IPS-20b (cell line): ENCODE measurements at regions not wholly inside any gene's neighbourhood (a gene's known extent, or its start where the extent isn't known, plus 50 kb on each side); places are given as distances from the start of the nearest gene placed in this dataset.

Experiments
- H3K27ac ChIP-seq: one replicate; pipeline ENCODE4 v1.5.1; 2013; ENCODE audit warnings: low read length
- H3K27me3 ChIP-seq: 2 replicates; pipeline ENCODE4 v1.6.1; 2013; ENCODE audit warnings: mild to moderate bottlenecking, low read length, inconsistent platforms; ENCODE audit not compliant: insufficient read depth
- H3K36me3 ChIP-seq: 2 replicates; pipeline ENCODE4 v1.6.1; 2013; ENCODE audit warnings: low read depth, mild to moderate bottlenecking, inconsistent platforms, low read length, moderate library complexity; ENCODE audit not compliant: insufficient read depth
- H3K4me1 ChIP-seq: 2 replicates; pipeline ENCODE4 v1.6.1; 2013; ENCODE audit warnings: mild to moderate bottlenecking, control low read depth, inconsistent platforms, low read length, moderate library complexity; ENCODE audit not compliant: insufficient read depth
- H3K4me3 ChIP-seq: 2 replicates; pipeline ENCODE4 v1.5.1; 2013; ENCODE audit warnings: mild to moderate bottlenecking, low read length, inconsistent platforms
- H3K9ac ChIP-seq: 2 replicates; pipeline ENCODE4 v1.6.1; 2013; ENCODE audit warnings: low read depth, mild to moderate bottlenecking, inconsistent platforms, low read length, moderate library complexity
- H3K9me3 ChIP-seq: 2 replicates; pipeline ENCODE4 v1.6.1; 2013; ENCODE audit warnings: mild to moderate bottlenecking, low read depth, low read length, inconsistent platforms; ENCODE audit not compliant: insufficient read depth

GRCh38 chr5:174159327-174160114 lies 114.0 kb downstream of the NSG2 start:
- H3K9ac ChIP-seq, result no peak overlapping the region
- no peaks in the 10 kb centered on the region for H3K9me3 ChIP-seq
- no peak overlapping the region for H3K27ac ChIP-seq
- no peak overlapping the region for H3K4me3 ChIP-seq
- no peaks in the 10 kb centered on the region for H3K4me1 ChIP-seq
- no peaks in the 10 kb centered on the region for H3K36me3 ChIP-seq
- peaks cover 4% of the 10 kb centered on the region; the same call in 1 of the 2 replicates for H3K27me3 ChIP-seq

DNA sequence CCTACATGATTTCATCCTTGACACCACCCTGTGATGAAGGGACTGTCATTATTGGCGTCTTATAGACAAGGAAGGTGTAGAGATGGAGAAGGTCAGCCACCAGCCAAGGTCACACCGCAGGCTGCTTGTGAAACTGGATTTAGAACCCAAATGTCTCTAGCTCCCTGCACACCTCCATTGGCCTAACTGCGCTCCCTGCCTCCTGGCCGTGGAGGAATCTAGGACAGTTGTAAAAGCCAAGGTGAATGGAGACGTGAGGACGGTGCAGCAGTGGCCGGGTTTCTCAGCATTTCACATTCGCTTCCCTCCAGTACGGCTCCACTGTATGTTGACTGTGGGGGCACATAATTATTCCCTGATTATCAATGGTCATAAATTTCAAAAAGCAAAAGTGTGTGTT lies 119.9 kb downstream of the NSG2 start:
- H3K9ac ChIP-seq, result no peak overlapping the region
- H3K4me3 ChIP-seq, result no peak overlapping the region
- peaks cover 3% of the 10 kb centered on the region; the same call in 1 of the 2 replicates for H3K9me3 ChIP-seq
- H3K36me3 ChIP-seq, result no peaks in the 10 kb centered on the region
- no peaks in the 10 kb centered on the region for H3K4me1 ChIP-seq
- peaks cover 2% of the 10 kb centered on the region; the same call in 1 of the 2 replicates for H3K27me3 ChIP-seq
- no peak overlapping the region for H3K27ac ChIP-seq

DNA sequence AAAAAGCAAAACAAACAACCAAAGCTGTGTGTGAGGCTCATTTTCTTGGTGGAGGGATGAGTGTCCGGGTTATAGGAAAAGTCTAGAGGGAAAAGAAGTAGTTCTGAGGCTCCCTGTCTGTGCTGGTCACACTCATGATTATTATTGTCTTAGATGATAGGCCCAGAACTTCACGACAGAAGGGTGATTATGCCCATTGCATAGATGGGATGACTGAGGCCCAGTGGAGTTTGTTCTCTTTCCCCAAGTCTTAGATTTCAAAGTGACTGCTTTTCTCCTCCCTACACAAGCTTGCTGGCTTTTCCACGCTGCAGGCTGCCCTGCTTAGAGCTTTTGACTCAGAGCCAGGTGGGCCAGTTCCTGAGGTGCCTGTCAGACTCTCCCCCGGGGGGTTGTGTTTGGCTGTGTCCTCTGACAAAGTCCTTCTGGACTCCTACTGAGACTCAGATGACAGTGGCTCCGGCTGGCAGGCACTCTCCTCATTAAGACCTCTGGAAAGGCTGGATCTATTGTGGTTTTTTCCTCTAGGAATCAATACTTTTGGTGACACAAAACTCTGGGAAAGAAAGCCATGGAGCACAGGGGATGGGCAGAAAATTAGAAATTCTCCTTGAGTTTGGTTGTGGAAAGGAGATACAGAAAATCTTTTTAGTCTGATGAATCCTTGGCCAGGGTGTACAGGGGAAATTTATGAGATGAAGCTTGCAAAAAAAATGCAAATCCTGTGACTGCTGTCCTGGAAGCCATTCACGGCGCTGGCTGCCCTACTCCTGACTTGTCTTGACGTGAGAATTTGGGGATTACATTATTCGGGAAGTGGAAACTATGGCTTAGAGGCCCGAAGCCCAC lies 120.9 kb downstream of the NSG2 start:
- H3K4me3 ChIP-seq, result no peak overlapping the region
- H3K27ac ChIP-seq, result no peak overlapping the region
- H3K36me3 ChIP-seq, result no peaks in the 10 kb centered on the region
- peaks cover 3% of the 10 kb centered on the region; the same call in 1 of the 2 replicates for H3K9me3 ChIP-seq
- no peaks in the 10 kb centered on the region for H3K4me1 ChIP-seq
- no peak overlapping the region for H3K9ac ChIP-seq
- H3K27me3 ChIP-seq, result no peaks in the 10 kb centered on the region

GRCh38 chr5:174167080-174167910 lies 121.8 kb downstream of the NSG2 start:
- Histone ChIP-seq H3K27me3 (no peaks in the 10 kb centered on the region), H3K4me1 (peaks cover 3% of the 10 kb centered on the region; the same call in 1 of the 2 replicates), H3K9ac (no peak overlapping the region), H3K9me3 (peaks cover 3% of the 10 kb centered on the region; the same call in 1 of the 2 replicates), H3K27ac (no peak overlapping the region), H3K36me3 (no peaks in the 10 kb centered on the region), H3K4me3 (no peak overlapping the region)

- Histone ChIP-seq H3K36me3 (no peaks in the 10 kb centered on the region), H3K4me1 (peaks cover 3% of the 10 kb centered on the region; the same call in 1 of the 2 replicates), H3K9ac (no peak overlapping the region)
Measured at GRCh38 chr5:174172152-174172551, 126.6 kb downstream of the NSG2 start.

GRCh38 chr5:174172566-174172965 lies 127.1 kb downstream of the NSG2 start:
- no peaks in the 10 kb centered on the region for H3K27me3 ChIP-seq
- no peak overlapping the region for H3K4me3 ChIP-seq
- no peak overlapping the region for H3K9ac ChIP-seq
- H3K27ac ChIP-seq, result no peak overlapping the region
- H3K9me3 ChIP-seq, result peaks cover 3% of the 10 kb centered on the region; the same call in 1 of the 2 replicates
- peaks cover 3% of the 10 kb centered on the region; the same call in 1 of the 2 replicates for H3K4me1 ChIP-seq
- H3K36me3 ChIP-seq, result no peaks in the 10 kb centered on the region

More at GRCh38 chr5:174172152-174172551, 126.6 kb downstream of the NSG2 start:
- Histone ChIP-seq H3K27me3 (no peaks in the 10 kb centered on the region), H3K4me3 (no peak overlapping the region), H3K9me3 (peaks cover 3% of the 10 kb centered on the region; the same call in 1 of the 2 replicates), H3K27ac (no peak overlapping the region)

DNA sequence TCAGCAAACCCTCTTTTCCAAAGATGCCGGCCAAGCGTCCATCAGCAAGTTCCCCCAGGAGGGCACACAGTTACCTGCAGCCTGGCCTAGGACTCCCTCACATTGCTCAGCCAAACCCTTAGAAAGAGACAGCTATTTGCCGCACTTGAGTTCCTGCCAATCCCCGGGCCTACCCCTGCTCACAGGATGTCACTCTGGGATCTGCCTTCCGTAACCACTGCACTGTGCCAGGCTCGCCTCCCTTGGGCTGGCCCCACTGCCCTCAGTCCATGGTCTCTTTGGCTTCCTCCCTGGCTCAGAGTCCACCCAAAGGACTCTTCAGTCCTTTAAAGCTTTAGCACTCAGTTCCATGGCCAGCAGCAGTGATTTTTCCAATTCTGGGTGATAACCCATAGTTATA lies 128.3 kb downstream of the NSG2 start:
- peaks cover 3% of the 10 kb centered on the region; the same call in 1 of the 2 replicates for H3K9me3 ChIP-seq
- H3K4me1 ChIP-seq, result peaks cover 3% of the 10 kb centered on the region; the same call in 1 of the 2 replicates
- no peak overlapping the region for H3K27ac ChIP-seq
- no peak overlapping the region for H3K9ac ChIP-seq
- no peaks in the 10 kb centered on the region for H3K36me3 ChIP-seq
- H3K4me3 ChIP-seq, result no peak overlapping the region
- no peaks in the 10 kb centered on the region for H3K27me3 ChIP-seq

- Histone ChIP-seq H3K4me1 (peaks cover 8% of the 10 kb centered on the region), H3K9me3 (no peaks in the 10 kb centered on the region), H3K9ac (no peak overlapping the region), H3K36me3 (no peaks in the 10 kb centered on the region), H3K27me3 (no peaks in the 10 kb centered on the region), H3K4me3 (no peak overlapping the region), H3K27ac (no peak overlapping the region)
Measured at GRCh38 chr5:174175716-174176268, 130.3 kb downstream of the NSG2 start.

DNA sequence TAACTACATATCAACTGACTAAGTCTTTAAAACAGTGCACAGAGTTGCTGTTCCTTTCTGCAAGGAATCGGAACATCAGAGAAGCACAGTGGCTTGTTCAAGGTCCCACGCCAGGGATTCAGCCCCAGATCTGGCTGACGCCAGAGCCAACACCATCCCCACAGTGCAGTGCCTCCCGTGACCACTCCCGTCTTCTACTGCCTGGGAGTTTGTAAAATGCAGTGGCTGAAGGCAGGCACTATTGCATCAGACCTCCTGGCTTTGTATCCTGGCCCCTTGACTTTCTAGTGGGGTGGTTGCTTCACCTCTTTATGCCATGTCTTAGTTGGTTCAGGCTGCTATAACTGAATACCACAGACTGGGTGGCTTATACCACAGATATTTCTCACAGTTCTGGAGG lies 131.0 kb downstream of the NSG2 start:
- Histone ChIP-seq H3K4me3 (no peak overlapping the region), H3K27ac (no peak overlapping the region), H3K4me1 (peaks cover 8% of the 10 kb centered on the region), H3K9ac (no peak overlapping the region), H3K36me3 (no peaks in the 10 kb centered on the region), H3K9me3 (no peaks in the 10 kb centered on the region), H3K27me3 (no peaks in the 10 kb centered on the region)

- no peaks in the 10 kb centered on the region for H3K27me3 ChIP-seq
- no peak overlapping the region for H3K27ac ChIP-seq
- H3K9me3 ChIP-seq, result no peaks in the 10 kb centered on the region
- no peak overlapping the region for H3K4me3 ChIP-seq
- H3K4me1 ChIP-seq, result peaks cover 5% of the 10 kb centered on the region
- no peaks in the 10 kb centered on the region for H3K36me3 ChIP-seq
- no peak overlapping the region for H3K9ac ChIP-seq
Measured at GRCh38 chr5:174177531-174177930, 132.0 kb downstream of the NSG2 start.
